GM19035 (cell line): ENCODE measurements at regions not wholly inside any gene's neighbourhood (a gene's known extent, or its start where the extent isn't known, plus 50 kb on each side); places are given as distances from the start of the nearest gene placed in this dataset.

Experiments
- ATAC-seq: cut with Tn5 transposase; IDR thresholded peaks from one replicate; pipeline ENCODE4 v1.9.1; 2021; ENCODE audit not compliant: unreplicated experiment

DNA sequence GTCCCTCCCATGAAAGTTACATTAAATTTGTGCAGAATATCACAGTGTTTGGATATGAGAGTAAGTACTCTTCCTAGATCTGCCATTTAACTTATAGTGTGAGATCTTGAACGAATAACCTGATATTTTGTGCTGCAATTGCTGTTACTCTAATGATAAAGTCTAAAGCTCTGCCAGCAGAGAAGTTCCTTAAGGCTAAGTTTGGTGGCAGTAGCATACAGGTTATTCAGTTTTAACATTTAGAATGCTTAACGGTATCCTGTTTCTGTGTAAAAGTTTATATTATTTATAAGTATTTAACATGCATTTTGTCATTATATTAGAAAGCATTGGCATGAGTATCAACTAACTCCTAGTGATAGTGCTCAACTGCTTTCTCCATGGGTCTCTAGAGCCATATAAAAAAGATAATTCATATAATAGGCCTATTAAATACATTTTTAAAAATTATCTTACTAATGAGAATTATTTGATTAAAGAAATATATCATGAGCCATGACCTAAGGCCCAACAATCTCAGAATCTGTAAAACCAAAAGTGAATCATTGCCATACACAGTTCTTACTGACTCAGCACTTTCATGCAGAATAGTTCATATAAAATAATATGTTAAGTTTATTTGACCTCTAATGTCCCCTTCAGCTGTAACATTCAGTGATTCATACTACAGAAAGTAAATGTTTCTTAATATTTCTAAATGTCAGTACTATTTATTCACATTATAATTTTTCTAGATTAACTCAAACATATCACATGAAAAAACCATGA lies 1058.6 kb downstream of the TRHDE start:
- ATAC-seq, result no peak

DNA sequence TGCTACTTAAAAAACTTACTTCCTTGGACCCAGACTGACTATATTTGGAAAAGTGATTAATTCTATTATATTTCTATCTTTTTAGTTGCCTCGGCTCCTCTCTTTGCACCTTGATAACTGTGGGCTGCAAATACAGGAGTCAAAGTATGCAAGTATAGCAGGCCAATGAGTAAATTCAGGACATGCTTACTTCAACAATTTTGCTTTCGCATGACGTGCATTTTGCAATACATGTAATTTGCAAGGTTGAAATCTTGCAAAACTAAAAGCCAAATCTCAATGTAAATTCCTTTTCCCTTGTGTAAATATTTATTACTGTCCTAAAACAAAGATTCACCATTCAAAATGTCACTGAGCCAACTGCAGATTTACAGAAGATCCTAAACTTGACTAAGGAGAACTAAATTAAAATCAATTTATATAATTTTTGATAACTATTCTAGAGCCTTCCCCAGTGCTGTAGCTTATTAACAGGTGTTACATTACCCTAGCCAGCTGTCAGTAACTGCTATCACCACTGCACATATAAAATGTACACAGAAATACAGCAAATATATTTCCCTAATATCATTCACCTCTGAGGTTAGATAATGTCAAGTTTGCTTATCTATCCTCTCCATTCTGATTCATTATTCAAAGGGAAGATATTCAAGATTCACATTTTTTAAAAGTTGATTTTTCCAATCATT lies 1069.5 kb downstream of the TRHDE start:
- ATAC-seq, result no peak

DNA sequence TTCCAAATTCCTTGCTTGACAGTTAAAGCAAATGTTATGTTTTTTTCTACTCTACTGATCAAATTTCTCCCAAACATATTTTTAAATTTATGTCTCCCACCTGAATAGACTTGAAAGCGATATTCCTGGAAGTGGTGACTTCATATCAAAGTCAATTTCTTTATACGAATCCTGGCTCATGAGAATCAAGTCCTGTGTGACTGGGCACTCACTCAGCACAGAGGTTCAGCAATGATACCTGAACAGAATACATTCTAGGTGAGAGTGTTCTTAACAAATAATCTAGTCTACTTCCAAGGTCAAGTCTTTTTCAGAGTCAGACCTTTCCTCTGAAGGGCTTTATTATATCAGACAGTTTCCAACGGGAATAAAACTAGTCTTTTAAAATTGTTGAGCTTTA lies 1070.6 kb downstream of the TRHDE start:
- no peak for ATAC-seq

DNA sequence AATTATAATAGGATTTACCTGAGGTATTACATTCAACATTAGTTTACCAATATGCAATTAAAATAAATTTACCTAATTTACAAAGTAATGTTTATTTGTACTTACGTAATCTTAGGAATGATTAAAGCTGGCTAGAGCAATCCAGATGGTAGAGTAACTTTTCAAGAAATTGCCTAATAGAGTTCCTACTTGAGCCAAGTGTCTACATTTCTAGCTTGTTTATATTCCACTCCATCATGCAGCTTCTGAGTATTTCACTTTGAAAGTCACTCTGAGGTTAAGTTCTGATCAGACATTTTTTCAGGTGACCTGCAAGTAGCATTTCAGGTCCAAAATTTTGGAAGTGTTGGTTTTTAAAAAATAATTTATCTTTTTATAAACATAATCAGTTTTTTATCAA lies 1080.7 kb downstream of the TRHDE start:
- ATAC-seq, result no peak

DNA sequence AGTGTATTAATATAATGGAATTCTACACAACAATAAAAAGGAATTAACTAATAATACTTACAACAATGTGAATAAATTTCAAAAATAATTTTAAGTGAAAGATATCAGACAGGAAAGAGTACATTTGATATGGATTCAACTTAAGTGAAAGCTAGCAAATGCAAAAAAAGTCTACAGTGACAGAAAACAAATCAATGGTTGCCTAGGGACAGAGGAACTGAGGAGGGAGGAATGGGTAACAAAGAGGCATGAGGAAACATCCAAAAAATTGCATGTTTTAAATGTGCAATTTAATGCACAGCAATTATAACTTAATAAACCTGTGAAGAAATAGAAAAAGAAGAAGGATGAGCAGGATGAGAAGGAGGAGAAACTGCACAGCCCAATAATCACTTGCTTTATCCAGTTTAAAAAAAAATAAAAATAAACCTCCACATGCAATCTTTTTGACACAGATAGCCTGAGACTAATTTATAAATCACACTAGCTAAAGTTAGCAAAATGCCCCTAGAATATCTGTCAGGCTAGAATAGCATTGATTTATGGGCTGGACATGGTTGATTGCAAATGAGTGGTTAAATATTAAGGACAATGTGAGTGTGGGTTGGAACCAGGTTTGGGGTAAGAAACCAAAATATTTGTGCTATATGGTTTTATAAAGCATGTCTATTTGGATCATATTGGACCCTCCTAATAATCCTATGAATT lies 1089.1 kb downstream of the TRHDE start:
- ATAC-seq, result no peak

DNA sequence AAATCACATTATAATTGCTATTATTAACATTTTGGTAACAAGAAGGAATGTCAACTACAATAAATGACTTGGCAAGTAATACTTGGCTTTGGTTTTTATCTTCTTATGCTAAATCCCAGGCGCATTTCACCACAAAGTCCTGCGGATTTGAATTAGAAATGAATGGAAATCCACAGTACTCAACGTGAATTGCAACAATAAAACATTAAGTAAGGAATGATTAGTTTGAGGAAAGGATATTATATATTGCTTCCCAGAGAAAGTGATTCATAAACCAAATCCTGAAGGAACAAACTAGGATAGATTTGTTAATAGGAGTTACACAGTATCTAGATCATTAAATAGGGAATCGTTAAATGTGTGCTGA lies 1089.7 kb downstream of the TRHDE start:
- ATAC-seq, result no peak

DNA sequence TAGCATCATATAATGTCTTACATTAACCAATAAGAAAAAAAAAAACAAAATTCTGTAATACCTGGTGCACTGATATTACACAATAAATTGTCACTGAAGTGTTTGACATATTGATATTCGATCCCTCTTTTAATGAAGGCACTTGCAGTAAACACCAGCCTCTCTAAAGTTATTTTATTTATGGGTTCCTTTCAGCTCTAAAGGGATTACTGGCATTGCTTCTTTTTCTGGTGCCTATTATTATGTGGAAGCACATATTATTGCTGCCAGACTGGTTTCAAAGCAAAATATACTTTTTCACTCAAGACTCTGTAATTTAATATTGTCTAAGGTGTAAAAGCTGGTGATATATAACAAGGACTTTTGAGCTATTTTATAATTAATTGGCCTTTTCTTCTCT lies 1090.5 kb downstream of the TRHDE start:
- no peak for ATAC-seq

DNA sequence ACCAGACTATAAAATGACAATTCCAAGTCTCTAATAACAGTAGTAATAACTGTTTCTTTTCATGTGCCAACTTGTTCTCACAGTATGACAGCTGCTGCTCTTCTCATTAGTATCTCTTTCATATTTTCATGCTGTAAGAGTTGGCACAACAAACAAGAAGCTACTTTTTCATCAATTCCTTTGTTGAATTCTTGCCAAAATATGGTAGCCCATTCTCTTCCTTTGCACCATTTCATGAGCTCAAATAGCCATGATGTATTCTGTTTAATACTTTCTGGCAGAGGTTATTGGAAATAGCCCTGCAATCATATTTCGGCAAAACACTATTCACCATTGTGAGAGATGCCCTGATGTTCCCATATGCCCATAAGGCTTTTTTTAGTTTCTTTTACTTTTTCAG lies 1100.7 kb downstream of the TRHDE start:
- no peak for ATAC-seq

DNA sequence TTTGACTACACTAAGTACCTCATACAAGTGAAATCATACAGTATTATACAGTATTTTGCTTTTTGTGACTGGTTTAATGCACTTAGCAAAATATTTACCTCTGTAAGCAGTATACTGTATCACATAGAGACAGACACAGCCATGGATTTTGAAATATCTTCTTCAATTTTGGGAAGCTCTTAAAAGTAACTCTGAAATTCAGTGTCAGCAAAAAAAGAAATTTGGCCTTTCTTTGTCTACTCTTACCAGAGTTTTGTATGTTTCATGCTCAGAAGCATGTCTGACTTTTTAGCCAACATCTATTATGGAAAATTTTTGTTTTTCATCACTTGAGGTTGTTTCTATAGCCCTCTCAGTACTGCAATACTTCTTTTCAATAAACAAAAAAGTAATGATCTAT lies 1102.2 kb downstream of the TRHDE start:
- ATAC-seq, result no peak

DNA sequence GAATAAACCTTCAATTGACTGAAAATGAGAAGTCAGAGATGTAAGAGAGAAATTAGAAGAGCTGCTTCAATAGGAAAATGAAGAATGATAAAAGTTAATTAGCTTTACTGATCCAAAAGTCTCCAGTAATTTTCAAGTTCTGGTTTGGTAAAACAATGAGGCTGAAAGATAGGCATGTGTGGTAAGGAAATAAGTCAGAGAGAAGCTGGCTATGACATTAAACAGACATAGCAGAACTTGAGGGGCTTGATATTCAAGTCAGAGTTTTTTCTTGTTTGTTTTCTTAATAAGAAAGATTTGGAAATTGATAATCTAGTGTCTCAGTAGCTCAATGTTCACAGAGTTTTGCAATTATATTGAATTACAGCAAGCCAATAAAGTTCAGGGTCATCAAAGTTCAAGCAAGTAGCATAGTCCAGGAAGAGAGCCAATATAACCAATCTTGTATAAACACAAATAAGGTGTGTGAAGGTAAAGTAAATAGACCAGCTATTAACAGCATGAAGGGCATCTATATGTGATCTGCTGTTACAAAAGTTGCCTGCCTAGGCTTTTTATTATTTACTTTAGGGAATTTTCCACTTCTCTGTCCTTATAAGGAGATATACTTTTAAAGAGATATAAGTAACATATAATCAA lies 1111.5 kb downstream of the TRHDE start:
- no peak for ATAC-seq

DNA sequence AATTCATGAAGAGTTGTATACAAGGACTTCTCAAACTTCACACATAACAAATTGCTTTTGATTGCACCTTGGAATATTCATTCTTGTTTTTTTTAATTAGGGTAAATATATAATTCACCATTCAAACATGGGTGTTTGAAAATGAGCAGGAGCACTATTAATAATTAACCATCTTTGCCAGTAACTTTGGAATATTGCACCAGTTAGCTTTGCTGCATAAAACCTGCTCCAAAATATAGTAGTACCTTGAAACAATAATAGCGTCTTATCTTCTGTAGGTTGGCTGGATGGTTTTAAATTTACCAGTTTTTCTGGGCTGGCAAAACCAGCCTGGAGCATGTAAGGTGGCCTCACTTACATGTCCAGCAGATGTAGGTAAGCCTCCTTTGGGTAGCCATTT lies 1112.4 kb downstream of the TRHDE start:
- no peak for ATAC-seq

DNA sequence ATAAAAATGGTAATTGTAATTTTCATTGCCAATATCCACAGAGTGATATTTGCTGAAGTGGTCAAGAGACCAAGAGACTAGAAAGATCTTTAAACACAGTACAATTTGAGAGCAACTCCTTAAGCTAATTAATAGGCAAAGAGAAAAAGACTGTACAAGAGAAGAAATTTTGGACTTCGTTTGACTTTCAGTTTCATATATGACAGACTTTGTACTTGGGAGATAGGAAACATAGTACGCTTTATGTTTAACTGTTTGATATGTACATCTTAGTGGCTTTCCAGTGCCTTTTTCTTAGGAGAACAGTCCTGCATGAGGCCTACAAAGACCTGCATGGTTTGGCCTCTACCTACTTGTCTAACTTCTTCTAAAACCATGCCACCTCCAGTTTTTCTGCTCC lies 1118.1 kb downstream of the TRHDE start:
- no peak for ATAC-seq

DNA sequence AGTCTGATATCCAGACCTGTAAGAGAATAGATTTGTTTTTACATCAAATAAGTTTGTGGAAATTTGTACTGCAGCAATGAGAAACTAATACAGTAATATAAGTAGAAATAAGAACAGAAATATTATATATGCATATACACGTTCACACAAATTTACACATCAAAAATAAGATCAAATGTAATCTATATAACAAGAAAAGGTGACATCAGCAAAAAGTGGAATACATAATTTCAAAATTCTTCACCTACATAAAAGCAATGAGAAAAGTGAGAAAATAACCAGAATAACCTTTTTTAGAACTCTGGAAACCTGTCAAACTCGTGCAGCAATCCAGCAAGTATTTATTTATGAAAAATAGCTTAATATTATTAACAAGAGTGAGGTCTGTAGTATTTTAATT lies 1124.6 kb upstream of the ATXN7L3B start:
- no peak for ATAC-seq

DNA sequence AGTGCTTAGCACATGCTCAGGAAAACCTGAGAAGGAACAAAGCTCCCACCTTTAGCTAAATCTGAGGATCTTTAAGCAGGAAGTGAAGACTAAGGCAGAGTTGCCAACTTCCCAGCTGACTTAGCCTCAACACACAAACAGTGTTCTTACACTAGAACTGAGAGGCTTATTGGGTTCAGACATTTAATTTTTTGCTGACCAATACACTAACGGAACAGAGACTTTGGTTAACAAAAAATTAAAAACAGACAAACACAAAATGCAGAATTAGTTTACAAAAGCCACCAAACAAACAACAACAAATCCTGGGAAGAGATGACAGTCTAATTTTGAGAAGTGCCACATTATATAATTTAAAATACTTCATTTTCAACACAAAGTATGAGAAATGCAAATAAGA lies 1123.7 kb upstream of the ATXN7L3B start:
- ATAC-seq, result no peak

DNA sequence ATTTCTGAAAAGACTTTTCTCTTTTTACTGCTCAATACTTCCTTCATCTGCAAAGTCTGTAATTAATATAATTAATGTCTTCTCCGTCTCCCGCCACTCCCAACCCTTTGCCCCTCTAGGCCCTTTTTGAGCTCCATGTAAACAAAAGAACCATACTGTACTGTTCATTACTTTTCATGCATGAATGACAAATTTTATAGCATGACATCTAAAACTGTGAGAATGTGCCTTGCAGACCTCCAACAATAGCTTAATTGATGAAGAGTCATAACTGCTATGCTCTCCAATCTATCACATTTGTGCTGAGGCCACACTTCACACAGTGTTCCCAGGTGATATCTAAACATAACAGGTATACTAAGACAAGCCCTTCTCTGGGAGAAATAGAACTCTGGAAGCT lies 1122.7 kb upstream of the ATXN7L3B start:
- ATAC-seq, result no peak

DNA sequence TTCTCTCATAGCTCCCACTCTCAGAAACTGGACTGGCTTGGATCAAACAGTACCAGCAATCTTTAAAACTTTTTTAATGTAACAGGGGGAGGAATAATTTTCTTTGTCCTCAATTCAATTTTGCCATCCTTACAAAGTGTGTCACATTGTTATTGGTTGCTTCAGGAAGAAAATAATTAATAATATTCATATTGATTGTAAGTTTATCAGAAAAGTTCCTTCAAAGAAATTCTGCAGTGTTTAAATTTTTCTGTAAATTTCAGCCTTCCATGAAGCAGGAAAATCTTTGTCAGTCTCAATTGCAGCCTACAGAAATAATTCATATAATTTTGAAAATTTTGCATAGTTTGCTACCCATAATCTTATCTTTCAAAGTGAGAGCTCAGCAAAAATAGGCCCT lies 1119.1 kb upstream of the ATXN7L3B start:
- ATAC-seq, result no peak

DNA sequence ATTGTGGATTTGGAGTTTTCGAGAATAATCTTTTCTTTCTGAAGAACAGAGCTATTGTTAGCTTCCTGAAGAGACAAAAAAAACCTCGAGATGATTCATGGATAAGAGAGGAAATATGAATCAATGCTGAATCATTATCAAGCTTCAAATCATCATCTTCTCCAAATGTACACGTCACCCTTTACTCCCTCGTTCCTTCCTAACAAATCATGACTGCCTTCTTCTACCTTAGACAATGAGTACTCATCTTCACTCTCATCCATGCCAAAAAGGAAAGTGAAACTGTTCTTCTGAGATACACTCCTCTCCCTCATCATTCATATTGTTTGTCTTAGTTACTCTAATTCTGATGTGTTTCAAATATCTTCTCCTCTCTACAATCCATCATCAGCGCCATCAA lies 1115.8 kb upstream of the ATXN7L3B start:
- no peak for ATAC-seq

DNA sequence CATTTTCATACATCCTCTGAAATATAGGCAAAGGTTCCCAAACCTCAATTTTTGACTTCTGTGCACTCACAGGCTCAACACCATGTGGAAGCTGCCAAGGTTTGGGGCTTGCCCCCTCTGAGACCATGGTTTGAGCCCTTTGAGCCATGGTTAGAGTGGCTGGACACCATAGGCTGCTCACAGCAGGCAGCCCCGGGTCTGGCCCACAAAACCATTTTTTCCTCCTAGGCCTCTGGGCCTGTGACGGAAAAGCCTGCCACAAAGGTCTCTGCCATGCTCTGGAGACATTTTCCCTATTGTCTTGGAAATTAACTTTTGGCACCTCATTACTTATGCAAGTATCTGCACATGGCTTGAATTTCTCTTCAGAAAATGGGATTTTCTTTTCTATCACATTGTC lies 1113.2 kb upstream of the ATXN7L3B start:
- ATAC-seq, result no peak

DNA sequence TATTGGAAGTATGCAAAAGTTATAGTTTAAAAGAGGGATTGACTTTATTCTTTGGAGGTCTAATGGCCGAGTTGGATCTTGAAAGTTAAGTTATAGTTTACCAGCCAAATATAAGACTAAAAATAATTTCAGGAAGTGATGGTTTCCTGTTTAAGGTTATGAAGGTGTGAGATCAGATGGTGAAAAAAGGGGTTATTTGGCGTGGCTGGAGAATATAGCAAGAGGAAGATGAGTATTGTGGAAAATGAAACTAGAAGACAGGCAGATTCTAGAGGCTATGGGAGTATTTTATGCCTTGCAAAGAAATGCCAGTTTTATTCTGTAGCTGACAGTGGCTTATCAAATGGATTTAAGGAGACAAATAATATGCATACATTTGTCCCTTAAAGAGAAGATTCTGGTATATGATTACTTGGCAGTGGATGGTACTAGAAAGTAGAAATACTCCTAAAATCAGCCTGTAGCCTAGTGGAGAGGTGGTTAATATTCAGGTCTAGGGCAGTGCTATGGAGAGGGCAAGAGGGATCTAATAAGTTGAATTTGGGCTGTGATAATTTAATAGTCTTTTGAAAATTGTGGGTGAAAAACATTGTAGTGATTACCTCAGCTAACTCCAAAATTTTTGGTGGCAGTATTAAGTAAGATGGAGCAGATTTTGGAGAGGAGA lies 1091.8 kb upstream of the ATXN7L3B start:
- no peak for ATAC-seq

DNA sequence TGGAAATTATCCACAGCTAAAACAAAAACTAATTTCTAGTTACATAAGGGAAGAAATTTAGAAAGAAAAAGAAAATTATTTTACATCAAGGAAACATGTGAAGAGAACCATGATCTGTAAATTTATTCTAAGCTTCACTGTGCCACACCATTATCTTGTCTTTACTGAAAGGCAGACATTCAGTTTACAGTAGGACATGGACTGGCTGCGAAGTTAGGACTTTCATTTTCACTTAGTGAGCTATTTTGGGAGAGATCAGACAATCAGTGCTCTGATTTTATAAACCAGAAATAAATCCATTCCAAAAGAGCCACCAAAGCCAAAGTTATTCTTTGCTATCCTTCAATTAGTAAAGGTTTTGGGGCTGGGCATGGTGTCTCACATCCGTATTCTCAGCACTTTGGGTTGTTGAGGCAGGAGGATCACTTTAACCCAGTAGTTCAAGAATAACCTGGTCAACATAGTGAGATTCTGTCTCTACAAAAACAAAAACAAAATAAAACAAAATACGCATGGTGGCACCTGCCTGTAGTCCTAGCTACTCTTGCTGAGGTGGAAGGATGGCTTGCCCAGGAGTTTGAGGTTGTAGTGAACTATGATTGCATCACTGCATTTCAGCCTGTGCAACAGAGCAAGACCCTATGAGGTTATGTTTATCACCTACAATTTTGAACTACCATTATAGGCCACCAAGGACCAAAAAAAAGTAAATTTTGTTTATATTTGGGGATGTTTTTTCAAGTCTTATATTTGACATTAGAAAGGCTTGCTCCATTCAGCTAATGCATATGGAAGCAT lies 1084.8 kb upstream of the ATXN7L3B start:
- ATAC-seq, result no peak
